Activated T-helper 9 cell treated with anti-CD3 and anti-CD28 coated beads, Interleukin-2, amount 50 U/mL, for 16 hours (primary cell): ENCODE measurements at regions not wholly inside any gene's neighbourhood (a gene's known extent, or its start where the extent isn't known, plus 50 kb on each side); places are given as distances from the start of the nearest gene placed in this dataset.

Experiments used
- DNase-seq: peaks from one replicate; pipeline ENCODE4 v3.0.0-alpha.2; 2020; ENCODE audit warnings: low read depth

- no peak for DNase-seq
These were observed 147.7 kb upstream of the RPS6KA2 start for GRCh38 chr6:166774770-166775169.

- no peak for DNase-seq
These were observed 147.2 kb upstream of the RPS6KA2 start for GRCh38 chr6:166774292-166774691.

- no peak for DNase-seq
These were observed 145.5 kb upstream of the RPS6KA2 start for GRCh38 chr6:166772518-166772917.

GRCh38 chr6:166771701-166772100 lies 144.7 kb upstream of the RPS6KA2 start:
- no peak for DNase-seq

GRCh38 chr6:166770216-166771116 lies 143.4 kb upstream of the RPS6KA2 start:
- DNase-seq = no peak

GRCh38 chr6:166769648-166770047 lies 142.6 kb upstream of the RPS6KA2 start:
- no peak for DNase-seq

GRCh38 chr6:166768761-166769160 lies 141.7 kb upstream of the RPS6KA2 start:
- no peak for DNase-seq

- DNase-seq = no peak
These were observed 140.2 kb upstream of the RPS6KA2 start for GRCh38 chr6:166767230-166767629.

- no peak for DNase-seq
These were observed 139.7 kb upstream of the RPS6KA2 start for GRCh38 chr6:166766769-166767168.

GRCh38 chr6:166765234-166765541 lies 138.1 kb upstream of the RPS6KA2 start:
- no peak for DNase-seq

- DNase-seq = no peak
These were observed 137.6 kb upstream of the RPS6KA2 start for GRCh38 chr6:166764473-166765233.

- DNase-seq = no peak
These were observed 136.8 kb upstream of the RPS6KA2 start for GRCh38 chr6:166763606-166764472.

GRCh38 chr6:166761801-166762200 lies 134.8 kb upstream of the RPS6KA2 start:
- DNase-seq = no peak

GRCh38 chr6:166760288-166760687 lies 133.2 kb upstream of the RPS6KA2 start:
- DNase-seq = peak; percentile 40

GRCh38 chr6:166758136-166758704 lies 131.2 kb upstream of the RPS6KA2 start:
- DNase-seq = no peak

- no peak for DNase-seq
These were observed 130.4 kb upstream of the RPS6KA2 start for GRCh38 chr6:166757232-166758135.

GRCh38 chr6:166754218-166755030 lies 127.4 kb upstream of the RPS6KA2 start:
- DNase-seq = no peak

- no peak for DNase-seq
These were observed 126.1 kb upstream of the RPS6KA2 start for GRCh38 chr6:166752928-166753721.

- no peak for DNase-seq
These were observed 125.0 kb upstream of the RPS6KA2 start for GRCh38 chr6:166752097-166752496.
